ENCODE measurements at regions not wholly inside any gene's neighbourhood (a gene's known extent, or its start where the extent isn't known, plus 50 kb on each side); places are given as distances from the start of the nearest gene placed in this dataset.

DNA sequence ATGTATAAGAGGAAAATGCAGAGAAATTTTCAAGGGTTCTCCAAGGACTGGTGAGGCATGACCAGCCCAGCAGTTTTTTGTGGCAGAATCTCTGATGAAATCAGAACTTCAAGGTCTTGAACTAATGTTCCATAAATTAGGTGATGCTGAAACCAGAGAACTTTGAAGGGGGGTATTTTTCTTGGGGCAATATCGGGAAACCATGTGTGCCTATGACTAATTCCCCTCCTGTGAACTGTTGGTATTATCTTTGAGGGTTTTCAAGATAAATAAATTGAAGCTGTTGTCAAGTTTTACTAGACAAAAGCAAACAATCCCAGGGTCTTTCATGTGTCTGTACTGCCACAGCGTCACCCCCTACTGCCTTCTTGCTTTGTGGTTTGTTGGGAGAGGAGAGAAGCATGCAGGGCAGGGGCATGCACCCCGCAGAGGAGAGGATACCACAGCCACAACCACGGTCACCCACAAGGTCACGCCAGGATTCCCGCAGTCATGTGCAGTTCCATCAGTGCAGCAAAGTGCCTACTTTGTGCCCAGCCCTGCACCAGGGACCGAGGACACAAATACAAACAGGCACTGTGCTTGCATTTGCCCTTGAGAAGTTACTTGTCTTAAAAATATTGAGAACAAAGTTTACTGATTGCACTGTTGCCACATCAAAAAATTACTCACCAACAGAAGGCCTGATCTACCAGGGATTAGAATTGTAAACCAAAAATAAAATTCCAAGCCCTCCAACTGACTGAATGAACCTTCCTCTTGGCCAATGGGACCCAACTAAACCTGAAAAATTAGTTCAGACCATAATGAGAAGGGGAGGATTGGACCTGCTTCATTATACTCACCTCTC is 413.3 kb upstream of the TRIB2 start:
- Histone ChIP-seq H3K27me3 (no peaks in the 10 kb centered on the region), H3K4me3 (no peak overlapping the region), H3K36me3 (no peaks in the 10 kb centered on the region), H3K9me3 (peaks cover 15% of the 10 kb centered on the region)
- DNase-seq, result peak; percentile 82

DNA sequence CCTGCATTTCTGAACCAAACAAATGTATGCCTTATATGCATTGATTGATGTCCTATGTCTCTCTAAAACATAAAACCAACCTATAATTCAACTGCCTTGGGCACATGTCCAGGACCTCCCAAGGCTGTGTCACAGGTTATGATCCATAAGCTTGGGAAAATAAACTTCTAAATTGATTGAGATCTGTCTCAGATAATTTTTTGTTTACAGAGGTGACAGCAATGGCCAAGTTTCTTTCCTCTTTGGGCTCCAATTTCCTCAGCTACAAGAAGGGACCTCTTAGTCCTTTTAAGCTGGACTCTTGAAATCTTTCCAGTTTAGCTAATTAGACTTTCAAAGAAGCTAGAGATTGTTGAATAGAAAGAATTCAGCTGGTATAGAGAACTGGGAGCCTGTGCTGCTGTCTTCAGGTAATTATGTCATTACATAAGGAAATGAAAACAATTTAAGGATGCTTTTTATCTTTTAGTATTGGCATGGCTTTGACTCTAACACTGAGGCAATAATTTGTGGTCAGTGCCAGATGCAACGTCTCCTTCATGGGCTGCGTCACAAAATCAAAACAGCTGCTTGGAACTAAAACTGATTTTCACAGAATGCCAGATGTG is 412.1 kb upstream of the TRIB2 start:
- no peak for DNase-seq

DNA sequence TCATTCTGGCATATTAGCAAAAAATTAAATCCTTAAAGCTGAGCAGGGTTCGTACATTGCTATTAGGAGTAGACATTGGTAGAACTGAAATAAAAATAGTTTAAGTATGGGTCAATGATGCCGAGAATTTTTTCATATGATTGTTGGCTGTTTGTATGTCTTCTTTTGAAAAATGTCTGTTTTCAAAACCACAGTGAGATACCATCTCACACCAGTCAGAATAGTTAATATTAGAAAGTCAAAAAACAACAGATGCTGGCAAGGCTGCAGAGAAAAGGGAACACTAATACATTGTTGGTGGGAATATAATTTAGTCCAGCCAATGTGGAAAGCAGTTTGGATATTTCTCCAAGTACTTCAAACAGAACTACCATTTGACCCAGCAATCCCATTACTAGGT is 410.8 kb upstream of the TRIB2 start:
- Histone ChIP-seq H3K36me3 (no peaks in the 10 kb centered on the region), H3K27me3 (no peaks in the 10 kb centered on the region), H3K9me3 (peaks cover 9% of the 10 kb centered on the region; the same call in 1 of the 2 replicates), H3K4me3 (no peak overlapping the region)
- no peak for DNase-seq

More for the DNA sequence above, 412.1 kb upstream of the TRIB2 start:
- Histone ChIP-seq H3K9me3 (peaks cover 9% of the 10 kb centered on the region; the same call in 1 of the 2 replicates), H3K27me3 (no peaks in the 10 kb centered on the region), H3K36me3 (no peaks in the 10 kb centered on the region), H3K4me3 (no peak overlapping the region)

DNA sequence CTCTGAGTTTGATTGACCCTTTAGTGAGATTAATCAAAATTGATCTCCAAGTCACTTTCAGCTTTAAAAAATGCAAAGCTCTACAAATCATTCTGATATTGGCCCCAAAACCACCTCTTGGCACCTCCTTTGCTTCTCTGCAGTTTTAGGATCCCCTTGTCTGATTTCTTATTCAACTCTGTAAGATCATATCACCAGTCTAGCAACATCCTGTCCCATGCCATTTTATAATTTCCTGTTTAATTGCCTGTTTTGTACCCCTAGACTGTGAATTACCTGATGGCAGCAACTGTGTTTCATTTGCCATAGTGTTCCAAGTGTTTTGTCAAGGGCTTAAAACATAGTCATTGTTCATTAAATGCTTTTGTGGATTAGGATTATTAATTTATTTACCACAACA is 406.3 kb upstream of the TRIB2 start:
- Histone ChIP-seq H3K4me3 (no peak overlapping the region), H3K9me3 (peaks cover 8% of the 10 kb centered on the region; the same call in 1 of the 2 replicates), H3K36me3 (no peaks in the 10 kb centered on the region), H3K27me3 (no peaks in the 10 kb centered on the region)
- DNase-seq, result no peak

DNA sequence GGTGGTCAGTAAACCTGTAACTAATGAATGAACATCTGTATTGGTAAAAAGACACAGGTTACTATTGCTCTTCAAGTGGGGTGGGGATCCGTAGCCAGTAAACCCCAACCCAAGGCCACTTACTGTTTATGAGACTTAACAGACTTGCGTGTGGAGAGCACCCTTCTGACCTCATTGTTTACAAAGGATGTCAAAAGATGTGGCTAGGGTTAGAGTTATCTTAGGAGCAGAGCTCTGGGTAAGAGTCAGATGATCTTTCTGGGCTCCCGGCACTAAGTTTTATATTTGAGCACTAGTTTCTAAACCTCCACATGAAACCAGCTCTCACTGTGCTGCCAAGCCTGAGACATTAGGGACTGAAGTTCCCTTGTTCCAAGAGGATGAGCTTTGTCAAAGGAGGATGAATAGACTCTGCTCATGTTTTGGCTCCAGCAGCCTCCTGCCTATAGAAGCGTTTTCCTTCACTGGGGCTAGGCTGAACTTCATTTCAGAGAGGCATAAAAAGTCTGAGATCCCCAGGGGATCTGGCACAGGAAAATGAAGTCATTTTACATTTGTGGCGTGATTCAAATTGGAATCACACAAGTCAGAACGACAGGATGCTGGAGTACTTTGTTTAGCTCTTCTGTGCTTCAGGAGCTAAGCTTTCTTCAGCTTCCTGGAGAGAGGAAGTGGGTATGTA is 403.1 kb upstream of the TRIB2 start:
- DNase-seq, result no peak
- Histone ChIP-seq H3K9me3 (no peaks in the 10 kb centered on the region), H3K36me3 (no peaks in the 10 kb centered on the region), H3K27me3 (no peaks in the 10 kb centered on the region), H3K4me3 (no peak overlapping the region)

DNA sequence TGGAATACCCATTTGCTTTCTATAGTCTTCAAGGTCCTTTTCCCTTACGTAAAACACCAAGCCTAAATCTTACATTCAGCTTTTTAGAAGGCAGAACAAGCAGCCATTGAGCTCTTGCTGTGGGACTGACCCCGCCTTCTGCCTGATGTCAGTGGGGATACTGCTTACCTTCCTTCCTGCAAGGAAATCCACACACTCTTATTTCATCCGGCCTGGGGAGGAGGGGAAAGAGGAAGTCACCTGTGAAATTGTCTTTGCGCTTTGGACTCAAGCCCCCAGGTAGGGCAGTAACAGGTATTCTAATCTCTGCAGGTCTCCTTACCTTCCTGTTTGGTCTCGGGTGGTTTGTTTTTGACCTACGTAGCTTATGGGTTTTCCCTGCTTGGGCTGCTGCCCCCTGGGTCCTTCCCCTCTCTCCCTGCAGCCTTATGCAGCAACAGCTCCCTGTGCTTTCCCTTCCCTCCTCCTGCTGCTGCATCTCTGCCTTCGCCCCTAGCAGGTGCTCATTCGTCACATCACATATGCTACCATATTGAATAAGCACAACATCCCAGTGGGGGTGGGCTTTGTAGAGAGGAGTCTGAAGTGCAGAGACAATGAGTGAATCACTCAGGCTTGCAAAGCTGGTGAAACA is 402.5 kb upstream of the TRIB2 start:
- H3K4me3 ChIP-seq, result no peak overlapping the region
- H3K36me3 ChIP-seq, result no peaks in the 10 kb centered on the region
- no peak for DNase-seq
- no peaks in the 10 kb centered on the region for H3K9me3 ChIP-seq
- no peaks in the 10 kb centered on the region for H3K27me3 ChIP-seq

DNA sequence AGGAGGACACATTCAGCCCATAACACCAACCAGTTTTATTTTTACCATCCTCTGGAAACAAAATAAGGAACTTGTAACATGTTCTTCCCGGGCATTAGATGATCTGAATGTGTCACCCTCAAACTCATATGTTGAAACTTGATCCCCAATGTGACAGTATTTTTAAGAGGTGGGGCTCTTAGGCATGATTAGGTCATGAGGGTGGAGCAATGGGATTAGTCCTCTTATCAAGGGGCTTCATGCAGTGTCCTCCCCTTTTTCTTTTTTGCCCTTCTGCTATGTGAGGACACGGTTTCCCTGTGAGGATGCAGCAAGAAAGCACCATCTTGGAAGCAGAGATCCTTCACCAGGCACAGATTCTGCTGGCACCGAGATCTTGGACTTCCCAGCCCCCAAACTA is 401.5 kb upstream of the TRIB2 start:
- Histone ChIP-seq H3K9me3 (no peaks in the 10 kb centered on the region), H3K27me3 (no peaks in the 10 kb centered on the region), H3K36me3 (no peaks in the 10 kb centered on the region), H3K4me3 (no peak overlapping the region)
- DNase-seq, result no peak

DNA sequence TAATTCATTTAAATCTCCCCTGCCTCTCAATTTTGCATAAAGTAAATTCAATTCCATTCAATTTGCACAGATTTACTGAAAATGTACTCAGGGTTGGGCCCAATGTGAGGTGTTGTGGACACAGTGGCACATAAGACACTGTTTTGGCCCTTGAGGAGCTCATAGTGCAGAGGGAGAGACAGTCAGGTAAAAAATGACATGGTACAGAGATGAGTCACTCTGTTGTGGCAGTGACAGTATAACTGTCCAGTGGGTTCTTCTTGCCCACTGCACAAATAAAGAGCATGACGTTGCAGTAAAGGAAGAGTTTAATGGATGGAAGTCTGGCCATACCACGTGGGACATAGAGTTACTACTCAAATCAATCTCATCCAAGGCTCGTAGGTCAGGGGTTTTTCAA is 400.3 kb upstream of the TRIB2 start:
- no peak overlapping the region for H3K4me3 ChIP-seq
- H3K36me3 ChIP-seq, result no peaks in the 10 kb centered on the region
- H3K27me3 ChIP-seq, result no peaks in the 10 kb centered on the region
- no peaks in the 10 kb centered on the region for H3K9me3 ChIP-seq
- no peak for DNase-seq

DNA sequence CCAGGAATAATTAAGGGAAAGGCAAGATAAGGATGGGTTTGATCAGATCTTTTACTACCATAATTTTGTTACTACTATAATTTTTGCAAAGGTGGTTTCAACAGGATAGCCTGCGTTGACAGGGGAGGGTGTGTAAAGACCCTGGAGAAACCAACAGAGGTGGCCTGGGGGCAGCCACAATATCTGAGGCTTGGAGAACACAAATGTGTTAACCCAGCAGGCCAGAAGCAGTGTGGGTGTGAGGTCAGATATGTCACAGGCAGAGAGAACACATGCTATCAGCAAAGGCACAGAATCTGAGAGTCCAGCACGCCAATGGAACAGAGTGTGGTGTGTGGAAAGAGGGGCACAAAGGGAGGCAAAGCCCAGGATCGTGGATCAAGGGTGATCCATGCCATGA is 399.4 kb upstream of the TRIB2 start:
- Histone ChIP-seq H3K4me3 (no peak overlapping the region), H3K9me3 (no peaks in the 10 kb centered on the region), H3K36me3 (no peaks in the 10 kb centered on the region), H3K27me3 (no peaks in the 10 kb centered on the region)
- no peak for DNase-seq

DNA sequence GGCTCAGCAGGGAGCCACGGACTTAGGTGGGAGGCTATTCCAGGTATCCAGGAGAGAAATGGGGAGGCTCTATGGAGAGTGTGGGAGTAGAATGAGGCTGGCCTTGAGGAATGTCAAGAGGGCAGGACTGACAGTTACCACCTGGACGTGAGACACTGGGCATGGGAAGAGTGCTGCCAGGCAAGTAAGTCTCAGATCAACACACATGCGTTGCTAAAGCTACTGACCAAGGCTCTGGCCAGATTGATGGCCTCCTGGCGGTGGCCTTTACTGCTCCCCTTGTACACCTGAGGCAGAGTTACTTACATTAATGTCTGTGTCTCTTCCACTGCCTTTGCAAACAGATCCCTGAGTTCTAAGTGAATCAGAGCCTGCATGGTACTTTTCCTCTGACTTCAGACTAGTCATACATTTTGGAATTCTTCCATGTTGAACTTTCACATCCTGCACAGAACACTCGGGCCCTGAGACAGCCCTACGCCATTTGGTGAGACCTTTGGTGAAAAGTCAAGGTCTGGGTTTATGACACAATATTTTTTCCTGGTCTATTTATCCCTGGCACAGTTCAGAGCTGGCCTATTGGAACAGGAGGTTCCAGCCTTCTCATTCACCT is 398.8 kb upstream of the TRIB2 start:
- H3K4me3 ChIP-seq, result no peak overlapping the region
- no peaks in the 10 kb centered on the region for H3K27me3 ChIP-seq
- no peaks in the 10 kb centered on the region for H3K9me3 ChIP-seq
- no peaks in the 10 kb centered on the region for H3K36me3 ChIP-seq
- DNase-seq, result peak; percentile 92

DNA sequence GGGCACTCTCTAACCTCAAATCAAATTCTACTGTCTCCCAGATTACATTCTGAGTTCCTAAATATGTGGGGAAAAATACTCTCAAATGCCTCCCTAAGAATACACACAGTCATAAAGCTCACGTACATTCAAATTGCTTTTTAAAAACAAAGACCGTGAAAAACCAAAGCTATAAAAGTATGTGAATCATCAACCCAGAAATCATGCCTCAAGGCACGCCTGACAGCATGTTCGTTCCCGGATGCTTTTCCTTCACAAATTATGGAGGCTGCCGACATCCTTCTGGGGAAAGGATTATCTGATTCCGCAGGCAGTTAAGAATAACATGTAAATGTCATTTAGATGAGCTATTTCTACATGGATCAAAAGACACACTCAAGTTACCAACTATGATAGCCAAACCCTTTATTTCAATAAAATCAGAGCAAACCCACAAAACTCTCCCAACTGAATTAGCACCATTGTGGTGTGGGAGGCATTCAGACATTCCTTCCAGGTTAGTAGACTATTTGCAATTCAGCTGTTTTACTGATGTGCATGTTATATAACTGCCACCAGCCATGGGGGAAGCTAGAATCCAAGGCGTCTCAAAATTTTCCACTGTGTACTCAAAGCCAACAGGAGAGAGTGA is 398.2 kb upstream of the TRIB2 start:
- Histone ChIP-seq H3K9me3 (no peaks in the 10 kb centered on the region), H3K27me3 (no peaks in the 10 kb centered on the region), H3K36me3 (no peaks in the 10 kb centered on the region), H3K4me3 (no peak overlapping the region)
- peak; percentile 91 for DNase-seq

DNA sequence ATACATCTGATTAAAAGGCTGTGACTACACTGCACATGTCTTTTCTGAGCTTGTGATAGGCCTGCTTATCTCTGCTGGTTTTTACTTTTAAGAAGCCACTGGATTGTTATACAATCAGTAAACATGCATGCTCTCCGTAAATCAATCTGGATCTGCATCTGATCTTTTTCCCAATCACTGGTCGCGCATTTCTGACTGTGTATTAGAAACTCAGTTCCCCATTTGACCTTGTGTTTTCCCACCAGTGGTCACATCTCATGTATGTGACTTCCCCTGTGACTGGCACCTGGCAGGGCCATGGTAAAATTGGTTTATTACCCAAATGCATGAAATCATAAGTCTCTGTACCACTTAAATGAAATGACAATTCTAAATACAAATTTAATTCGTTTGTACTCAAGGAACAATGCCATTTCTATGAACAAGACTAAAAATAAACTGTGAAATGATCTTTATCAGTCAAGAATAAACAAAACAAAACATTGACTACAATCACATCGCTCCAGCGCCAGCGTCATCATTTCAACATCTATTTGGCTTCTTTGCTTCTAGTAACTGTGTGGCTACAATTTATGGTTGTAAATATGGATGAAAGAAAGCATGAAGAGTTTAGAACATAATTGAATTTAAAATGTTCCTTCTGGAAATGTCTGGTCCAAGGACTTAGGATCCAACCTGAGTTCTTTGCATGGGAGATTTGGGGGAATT is 396.6 kb upstream of the TRIB2 start:
- Histone ChIP-seq H3K9me3 (no peaks in the 10 kb centered on the region), H3K4me3 (no peak overlapping the region), H3K36me3 (no peaks in the 10 kb centered on the region), H3K27me3 (no peaks in the 10 kb centered on the region)
- DNase-seq, result peak; percentile 83

DNA sequence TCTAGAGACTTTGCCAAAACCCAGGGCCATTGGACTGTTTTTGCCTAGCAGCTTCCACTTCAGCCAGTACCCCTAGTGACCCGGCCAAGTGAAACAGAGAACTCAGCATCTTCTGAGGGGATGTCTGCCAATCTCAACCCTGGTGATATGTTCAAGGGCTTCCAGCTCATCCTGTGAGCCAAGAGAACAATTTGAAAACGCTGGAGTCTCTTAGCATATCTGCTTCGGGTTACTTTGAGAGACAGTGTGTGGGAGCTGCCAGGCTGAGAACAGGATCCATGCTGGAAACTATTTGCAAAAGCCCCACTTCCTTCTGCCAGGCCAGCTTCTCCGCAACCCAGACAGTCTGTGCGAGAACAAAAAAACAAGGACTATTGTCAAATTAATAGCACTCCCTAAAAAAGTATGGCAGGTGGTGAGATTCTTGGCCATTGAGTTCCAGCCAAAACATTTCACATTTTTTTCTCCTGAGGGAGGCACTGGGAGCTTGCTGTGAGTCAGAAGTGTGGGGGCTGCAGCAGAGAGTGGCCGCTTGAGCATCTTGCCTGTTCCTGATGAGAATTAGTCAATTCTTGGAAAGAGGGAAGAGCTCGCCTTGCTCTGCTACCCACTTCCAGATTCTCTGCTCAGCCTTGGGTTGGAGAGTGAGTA is 395.6 kb upstream of the TRIB2 start:
- Histone ChIP-seq H3K4me3 (no peak overlapping the region), H3K36me3 (no peaks in the 10 kb centered on the region)
- peak; percentile 100 for DNase-seq

DNA sequence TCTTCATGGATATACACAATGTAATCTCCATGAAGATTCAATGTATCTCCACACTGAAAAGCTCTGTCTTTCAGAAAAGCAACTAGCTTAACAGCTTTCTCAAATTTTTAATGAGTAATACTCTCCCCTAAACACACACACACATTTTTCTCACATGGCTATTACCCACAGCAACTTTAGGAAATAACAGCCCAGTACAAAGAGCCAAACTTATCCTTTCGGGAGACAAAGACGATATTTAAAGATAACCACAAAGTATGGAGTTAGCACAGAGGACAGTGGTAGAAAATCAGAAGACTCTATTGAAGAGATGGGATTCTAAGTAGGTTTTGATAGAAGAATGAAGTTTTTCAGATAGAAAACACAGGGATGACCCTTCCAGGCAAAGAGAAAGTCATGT is 394.9 kb upstream of the TRIB2 start:
- no peak overlapping the region for H3K4me3 ChIP-seq
- DNase-seq, result no peak

More for the DNA sequence above, 395.6 kb upstream of the TRIB2 start:
- no peaks in the 10 kb centered on the region for H3K9me3 ChIP-seq
- no peaks in the 10 kb centered on the region for H3K27me3 ChIP-seq

DNA sequence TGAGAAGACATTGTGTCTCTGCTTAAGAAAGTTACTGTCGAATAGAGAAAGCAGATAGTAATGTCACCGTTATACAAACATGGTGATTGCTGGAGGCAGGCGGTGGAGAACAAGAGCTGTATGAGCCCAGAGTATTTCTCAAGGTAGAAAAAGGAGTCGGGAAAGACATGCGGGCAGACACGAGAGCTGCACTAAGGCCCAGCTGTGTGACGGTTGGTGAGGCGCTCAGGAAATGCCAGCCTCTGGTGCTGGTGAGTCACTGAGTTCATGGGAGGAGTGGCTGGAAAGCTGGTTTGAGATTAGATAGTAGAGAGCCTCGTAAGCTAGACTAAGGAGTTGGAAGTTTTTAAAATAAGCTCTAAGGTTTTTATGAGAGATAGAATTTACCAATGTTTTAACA is 390.9 kb upstream of the TRIB2 start:
- H3K36me3 ChIP-seq, result no peaks in the 10 kb centered on the region
- no peaks in the 10 kb centered on the region for H3K9me3 ChIP-seq
- DNase-seq, result peak; percentile 77
- no peaks in the 10 kb centered on the region for H3K27me3 ChIP-seq
- no peak overlapping the region for H3K4me3 ChIP-seq

More for the DNA sequence above, 394.9 kb upstream of the TRIB2 start:
- H3K27me3 ChIP-seq, result no peaks in the 10 kb centered on the region
- H3K9me3 ChIP-seq, result no peaks in the 10 kb centered on the region
- H3K36me3 ChIP-seq, result no peaks in the 10 kb centered on the region

Measured in MG63 (cell line).